ENCODE measurements at regions not wholly inside any gene's neighbourhood (a gene's known extent, or its start where the extent isn't known, plus 50 kb on each side); places are given as distances from the start of the nearest gene placed in this dataset.

DNA sequence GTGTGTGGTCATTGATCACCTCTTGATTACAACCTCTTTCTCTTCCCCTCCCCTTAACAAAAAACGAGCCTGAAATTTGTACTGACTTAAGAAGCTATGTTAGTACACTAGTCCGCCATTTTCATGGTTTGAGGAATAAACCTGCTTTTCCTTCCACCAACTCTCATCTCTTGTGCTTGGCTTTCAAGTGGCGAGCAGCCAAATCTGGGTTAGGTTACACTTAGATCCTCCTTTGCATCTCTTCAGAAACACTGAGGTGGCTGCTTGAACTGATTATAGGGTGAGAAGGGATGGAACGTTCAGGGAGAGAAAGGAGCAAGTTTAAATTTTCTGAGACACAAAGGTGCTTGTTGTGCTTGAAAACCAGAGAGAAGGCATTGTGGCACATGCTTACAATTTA, 2171.4 kb downstream of the LRRC4C start:
- Mint-ChIP-seq H3K27me3 (no peaks in the 10 kb centered on the region), H3K4me1 (no peaks in the 10 kb centered on the region), H3K27ac (no peak overlapping the region), H3K36me3 (ENCODE audit: low read depth) (no peaks in the 10 kb centered on the region), H3K9me3 (ENCODE audit: low read depth) (peaks cover 12% of the 10 kb centered on the region), H3K4me3 (no peak overlapping the region)
- intact Hi-C loops (cut with DNase I, micrococcal nuclease), result no loop called here
- POLR2A ChIA-PET, result no interaction called here
- CTCF ChIA-PET, result no interaction called here
- DNase-seq, result no peak
- no peak for ATAC-seq

DNA sequence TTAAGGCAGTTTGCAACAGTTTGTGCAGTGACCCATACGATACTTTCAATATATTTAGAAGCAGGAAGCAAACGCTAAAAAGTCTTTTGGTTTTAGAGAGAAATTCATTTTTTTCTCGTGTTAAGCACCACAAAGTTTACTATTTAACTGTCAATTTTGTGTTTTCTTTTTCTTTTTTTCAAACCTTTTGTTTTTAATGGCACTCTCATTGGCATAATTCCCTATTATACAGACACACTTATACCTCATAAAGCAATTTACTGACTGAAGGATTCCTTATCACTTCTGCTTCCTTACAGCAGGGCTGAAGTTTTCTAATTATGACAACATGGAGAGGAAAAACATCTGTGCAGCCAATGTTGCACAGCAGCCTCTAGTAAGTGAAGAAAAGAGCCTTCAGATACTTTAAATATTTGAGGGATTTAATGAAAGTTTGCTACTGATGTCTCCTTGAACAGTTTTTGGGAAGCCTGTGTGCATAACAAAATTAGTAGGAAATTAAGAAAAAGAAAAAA, 2191.2 kb downstream of the LRRC4C start:
- ChIA-PET CTCF (no interaction called here), POLR2A (no interaction called here)
- Mint-ChIP-seq H3K4me1 (no peaks in the 10 kb centered on the region), H3K4me3 (no peak overlapping the region), H3K27me3 (no peaks in the 10 kb centered on the region), H3K9me3 (ENCODE audit: low read depth) (peaks cover 9% of the 10 kb centered on the region), H3K27ac (no peak overlapping the region), H3K36me3 (ENCODE audit: low read depth) (no peaks in the 10 kb centered on the region)
- DNase-seq (no peak), ATAC-seq (no peak)
- intact Hi-C loops (cut with DNase I, micrococcal nuclease), result no loop called here

DNA sequence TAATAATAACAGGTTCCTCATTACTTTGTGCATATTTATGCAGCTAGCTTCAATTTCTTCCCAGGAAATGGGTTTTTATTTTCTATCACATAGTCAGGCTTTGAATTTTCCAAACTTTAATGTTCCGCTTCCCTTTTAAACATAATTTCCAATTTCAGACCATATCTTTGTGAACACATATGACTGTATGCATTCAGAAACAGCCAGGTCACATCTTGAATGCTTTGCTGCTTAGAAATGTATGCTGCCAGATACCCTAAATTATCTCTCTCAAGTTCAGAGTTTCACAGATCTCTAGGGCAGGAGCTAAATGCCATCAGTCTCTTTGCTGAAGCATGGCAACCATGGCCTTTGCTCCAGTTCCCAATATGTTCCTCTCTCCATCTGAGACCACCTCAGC, 2203.8 kb downstream of the LRRC4C start:
- Mint-ChIP-seq H3K27ac (no peak overlapping the region), H3K27me3 (no peaks in the 10 kb centered on the region), H3K36me3 (ENCODE audit: low read depth) (no peaks in the 10 kb centered on the region), H3K9me3 (ENCODE audit: low read depth) (peaks cover 20% of the 10 kb centered on the region), H3K4me1 (no peaks in the 10 kb centered on the region), H3K4me3 (no peak overlapping the region)
- DNase-seq, result no peak
- ChIA-PET CTCF (no interaction called here), POLR2A (no interaction called here)
- intact Hi-C loops (cut with DNase I, micrococcal nuclease), result no loop called here
- no peak for ATAC-seq

DNA sequence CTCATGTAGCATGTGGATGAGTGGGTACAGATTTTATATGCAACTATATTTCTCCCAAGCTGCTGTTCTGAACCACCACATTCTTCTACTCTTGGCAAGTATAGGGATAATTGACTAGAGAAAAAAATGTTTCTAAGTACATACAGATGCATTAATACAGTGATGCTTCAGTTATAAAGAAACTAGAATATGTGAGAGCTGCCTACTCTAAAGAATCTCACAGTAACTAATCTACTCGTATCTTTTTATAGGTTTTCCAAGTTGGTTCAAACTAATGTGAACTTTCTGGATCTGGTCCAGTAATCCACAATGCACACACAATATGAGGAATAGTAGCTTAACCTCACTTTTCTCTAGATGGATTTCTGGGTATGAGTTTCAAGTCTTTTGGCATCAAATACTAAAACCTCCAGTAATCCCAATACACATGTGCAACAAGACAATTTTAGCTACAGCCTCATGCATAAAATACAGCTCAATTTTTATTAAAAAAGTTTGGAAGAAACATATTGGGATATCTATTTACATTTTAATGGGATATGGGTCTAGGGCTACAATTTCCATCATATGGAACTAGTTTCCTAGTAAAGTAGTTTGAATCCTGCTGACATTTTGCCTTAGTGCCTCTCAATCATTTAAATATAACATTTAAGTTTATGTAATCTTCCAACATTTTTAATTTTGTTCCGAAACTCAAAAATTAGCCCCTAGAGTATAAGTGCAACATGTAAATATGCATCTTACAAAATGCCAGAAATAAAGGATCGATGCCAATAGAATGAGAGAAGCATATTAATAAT, 2209.7 kb downstream of the LRRC4C start:
- no peaks in the 10 kb centered on the region for H3K4me1 Mint-ChIP-seq
- no peak overlapping the region for H3K27ac Mint-ChIP-seq
- no peak overlapping the region for H3K4me3 Mint-ChIP-seq
- peaks cover 8% of the 10 kb centered on the region for H3K9me3 Mint-ChIP-seq (ENCODE audit: low read depth)
- intact Hi-C loops (cut with DNase I, micrococcal nuclease), result no loop called here
- H3K27me3 Mint-ChIP-seq, result no peaks in the 10 kb centered on the region
- CTCF ChIA-PET, result no interaction called here
- POLR2A ChIA-PET, result interaction anchor here (0.5 kb wide), 1 partner anchor 24 kb away, joined by 3 read pairs; no protein-coding TSS in a partner anchor
- no peak for DNase-seq
- H3K36me3 Mint-ChIP-seq (ENCODE audit: low read depth), result no peaks in the 10 kb centered on the region
- ATAC-seq, result no peak

DNA sequence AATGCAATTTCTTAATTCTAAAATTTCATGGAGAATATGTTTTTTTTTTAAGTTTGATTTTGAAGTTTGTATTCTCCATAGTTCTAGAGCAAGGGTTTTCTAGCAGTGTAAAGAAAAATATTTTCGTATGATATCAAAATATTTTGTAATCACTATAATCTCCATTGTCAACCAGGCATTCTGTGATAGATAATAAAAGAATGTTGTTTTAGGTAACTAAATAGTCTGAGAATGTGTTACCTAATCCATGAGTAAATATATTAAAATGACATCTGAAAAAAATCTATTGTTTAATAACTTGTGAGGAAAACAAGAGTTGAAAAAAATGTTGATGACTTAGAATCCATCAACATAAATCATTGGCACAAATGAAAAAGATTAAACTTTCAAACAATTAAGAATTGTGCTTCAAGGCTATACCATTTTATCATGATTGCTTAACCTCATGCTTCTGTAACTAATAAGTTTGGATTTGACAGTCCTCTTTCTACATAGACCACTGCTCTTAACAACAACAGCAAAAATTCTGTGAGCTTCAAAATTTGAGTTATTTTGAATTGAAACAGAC, 2211.8 kb downstream of the LRRC4C start:
- intact Hi-C loops (cut with DNase I, micrococcal nuclease), result no loop called here

DNA sequence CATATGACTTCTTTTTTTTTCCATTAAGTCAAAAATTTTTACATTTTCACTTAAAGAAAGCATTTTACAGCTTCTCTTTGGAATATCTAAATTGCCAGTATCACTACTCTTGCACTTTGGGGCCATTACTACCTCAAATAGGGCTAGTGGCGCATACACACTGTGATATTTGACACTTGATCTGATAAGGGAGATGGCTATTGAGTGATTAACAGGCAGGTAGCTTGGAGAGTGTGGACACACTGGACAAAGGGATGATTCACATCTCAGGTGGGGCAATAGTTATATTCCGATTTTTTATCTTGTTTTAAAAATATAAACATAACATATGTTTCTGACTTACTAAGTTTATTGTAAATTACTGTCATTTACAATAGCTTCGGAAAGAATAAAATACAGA, 2219.9 kb downstream of the LRRC4C start:
- DNase-seq, result no peak
- H3K36me3 Mint-ChIP-seq (ENCODE audit: low read depth), result no peaks in the 10 kb centered on the region
- ATAC-seq, result no peak
- peaks cover 5% of the 10 kb centered on the region for H3K9me3 Mint-ChIP-seq (ENCODE audit: low read depth)
- H3K4me3 Mint-ChIP-seq, result no peak overlapping the region
- intact Hi-C loops (cut with DNase I, micrococcal nuclease), result no loop called here
- no peak overlapping the region for H3K27ac Mint-ChIP-seq
- POLR2A ChIA-PET, result no interaction called here
- H3K27me3 Mint-ChIP-seq, result no peaks in the 10 kb centered on the region
- H3K4me1 Mint-ChIP-seq, result no peaks in the 10 kb centered on the region
- CTCF ChIA-PET, result interaction anchor here (0.8 kb wide), 1 partner anchor 9 kb away, joined by 3 read pairs; no protein-coding TSS in a partner anchor

More for the DNA sequence above, 2211.8 kb downstream of the LRRC4C start:
- Mint-ChIP-seq H3K4me1 (no peaks in the 10 kb centered on the region), H3K27ac (no peak overlapping the region), H3K36me3 (ENCODE audit: low read depth) (no peaks in the 10 kb centered on the region), H3K27me3 (no peaks in the 10 kb centered on the region), H3K9me3 (ENCODE audit: low read depth) (no peaks in the 10 kb centered on the region), H3K4me3 (no peak overlapping the region)
- no peak for ATAC-seq
- DNase-seq, result no peak
- ChIA-PET CTCF (no interaction called here), POLR2A (no interaction called here)

DNA sequence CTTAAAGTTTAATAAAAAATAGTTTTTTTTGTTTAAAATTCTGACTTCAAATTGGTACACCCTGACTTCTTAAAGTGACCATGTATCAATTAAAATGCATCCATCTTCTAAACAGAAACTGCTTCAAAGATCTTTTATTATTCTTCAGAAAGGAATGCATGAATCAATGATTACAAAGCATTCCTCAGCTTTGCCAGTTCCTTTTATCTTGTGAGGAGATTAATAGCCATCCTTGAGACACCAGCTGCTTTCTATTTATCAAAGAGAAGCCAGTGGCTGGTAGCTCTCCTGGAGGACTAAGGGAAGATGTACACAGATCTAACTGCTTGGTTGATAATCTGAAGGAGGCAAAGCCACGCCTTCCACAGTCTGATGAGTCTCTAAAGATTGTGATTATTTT, 2222.5 kb downstream of the LRRC4C start:
- Mint-ChIP-seq H3K9me3 (ENCODE audit: low read depth) (peaks cover 14% of the 10 kb centered on the region), H3K27me3 (no peaks in the 10 kb centered on the region), H3K4me3 (no peak overlapping the region), H3K4me1 (no peaks in the 10 kb centered on the region), H3K27ac (no peak overlapping the region), H3K36me3 (ENCODE audit: low read depth) (no peaks in the 10 kb centered on the region)
- DNase-seq, result no peak
- CTCF ChIA-PET, result no interaction called here
- POLR2A ChIA-PET, result no interaction called here
- ATAC-seq, result no peak
- intact Hi-C loops (cut with DNase I, micrococcal nuclease), result no loop called here

DNA sequence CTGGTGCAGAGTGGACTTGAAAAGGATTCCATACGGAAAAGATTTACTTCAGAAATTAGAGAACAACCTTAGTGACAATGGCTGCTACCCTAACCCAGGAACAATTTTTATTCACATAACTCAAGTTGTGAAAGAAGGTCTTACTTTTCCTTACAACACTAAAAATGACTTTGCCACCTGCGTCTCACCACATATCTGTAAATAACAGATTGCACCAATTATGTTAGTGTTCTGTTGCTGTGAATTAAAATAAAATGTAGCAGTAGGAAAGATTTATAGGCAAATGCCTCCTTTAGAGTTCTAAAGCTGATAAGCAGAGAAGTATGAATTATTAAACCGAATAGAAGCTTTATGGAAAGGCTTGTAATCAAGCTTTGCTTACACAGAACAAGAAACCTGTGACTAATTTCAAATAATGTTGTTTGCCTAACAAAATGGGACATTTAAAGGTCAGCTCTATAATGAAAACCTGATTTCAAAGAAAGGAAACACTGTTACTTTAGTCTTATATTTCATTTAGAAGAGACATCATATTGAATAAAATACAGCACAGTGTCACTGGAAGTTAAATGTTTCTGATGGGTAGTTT, 2237.8 kb downstream of the LRRC4C start:
- peaks cover 10% of the 10 kb centered on the region for H3K9me3 Mint-ChIP-seq (ENCODE audit: low read depth)
- H3K27ac Mint-ChIP-seq, result no peak overlapping the region
- intact Hi-C loops (cut with DNase I, micrococcal nuclease), result no loop called here
- ATAC-seq (no peak), DNase-seq (no peak)
- no peaks in the 10 kb centered on the region for H3K4me1 Mint-ChIP-seq
- H3K4me3 Mint-ChIP-seq, result no peak overlapping the region
- ChIA-PET CTCF (no interaction called here), POLR2A (no interaction called here)
- H3K36me3 Mint-ChIP-seq (ENCODE audit: low read depth), result no peaks in the 10 kb centered on the region
- no peaks in the 10 kb centered on the region for H3K27me3 Mint-ChIP-seq

DNA sequence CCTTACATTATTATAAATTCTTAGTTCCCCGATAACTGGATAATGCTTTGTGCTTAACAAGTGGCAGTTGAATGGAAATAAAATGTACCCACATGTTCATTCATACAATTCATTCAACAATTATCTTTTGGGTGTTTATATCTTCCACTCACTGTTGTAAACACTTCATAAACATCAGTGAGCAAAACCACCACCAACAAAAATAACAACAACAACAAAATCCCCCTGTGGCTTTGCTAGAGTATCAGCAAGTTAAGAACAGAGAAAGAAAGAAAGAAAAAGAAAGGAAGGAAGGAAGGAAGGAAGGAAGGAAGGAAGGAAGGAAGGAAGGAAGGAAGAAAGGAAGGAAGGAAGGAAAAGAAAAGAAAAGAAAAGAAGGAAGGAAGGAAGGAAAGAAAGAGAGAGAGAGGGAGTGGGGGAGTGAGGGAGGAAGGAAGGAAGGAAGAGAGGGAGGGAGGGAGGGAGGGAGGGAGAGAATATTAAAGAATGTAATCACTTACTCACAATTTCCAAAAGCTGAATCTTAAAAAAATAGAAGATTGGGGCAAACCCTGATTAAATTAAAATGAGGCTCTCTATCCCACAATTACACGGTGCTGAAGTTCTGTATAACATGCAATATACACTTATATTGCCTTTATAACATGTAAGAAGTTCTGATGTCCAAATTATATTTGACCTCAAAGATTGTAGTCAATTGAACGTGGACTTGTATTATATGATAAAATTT, 2238.8 kb downstream of the LRRC4C start:
- Mint-ChIP-seq H3K4me1 (no peaks in the 10 kb centered on the region), H3K27ac (no peak overlapping the region), H3K36me3 (ENCODE audit: low read depth) (no peaks in the 10 kb centered on the region), H3K9me3 (ENCODE audit: low read depth) (peaks cover 10% of the 10 kb centered on the region), H3K4me3 (no peak overlapping the region), H3K27me3 (no peaks in the 10 kb centered on the region)
- POLR2A ChIA-PET, result no interaction called here
- CTCF ChIA-PET, result no interaction called here
- ATAC-seq (no peak), DNase-seq (no peak)
- intact Hi-C loops (cut with DNase I, micrococcal nuclease), result no loop called here

DNA sequence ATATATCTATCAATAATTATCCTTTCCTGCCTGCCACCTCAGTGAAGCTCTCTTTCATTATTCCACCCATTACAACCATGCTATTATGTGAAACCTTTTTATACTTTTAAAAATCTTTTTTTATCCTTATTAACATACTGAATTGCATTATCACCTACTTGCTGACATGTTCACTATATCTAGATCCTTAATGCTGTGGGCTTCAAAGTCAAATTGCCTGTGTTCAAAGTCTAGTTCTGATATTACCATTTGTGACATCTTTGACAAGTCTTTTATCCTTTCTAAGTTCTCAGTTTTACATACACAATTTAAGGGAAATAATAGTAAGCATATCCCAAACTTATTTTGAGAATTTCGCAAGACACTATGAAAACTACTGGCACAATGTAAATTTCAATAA, 2239.4 kb downstream of the LRRC4C start:
- POLR2A ChIA-PET, result no interaction called here
- H3K36me3 Mint-ChIP-seq (ENCODE audit: low read depth), result no peaks in the 10 kb centered on the region
- H3K27me3 Mint-ChIP-seq, result no peaks in the 10 kb centered on the region
- H3K4me1 Mint-ChIP-seq, result no peaks in the 10 kb centered on the region
- DNase-seq (no peak), ATAC-seq (no peak)
- CTCF ChIA-PET, result no interaction called here
- H3K4me3 Mint-ChIP-seq, result no peak overlapping the region
- no peak overlapping the region for H3K27ac Mint-ChIP-seq
- intact Hi-C loops (cut with DNase I, micrococcal nuclease), result no loop called here
- peaks cover 10% of the 10 kb centered on the region for H3K9me3 Mint-ChIP-seq (ENCODE audit: low read depth)

DNA sequence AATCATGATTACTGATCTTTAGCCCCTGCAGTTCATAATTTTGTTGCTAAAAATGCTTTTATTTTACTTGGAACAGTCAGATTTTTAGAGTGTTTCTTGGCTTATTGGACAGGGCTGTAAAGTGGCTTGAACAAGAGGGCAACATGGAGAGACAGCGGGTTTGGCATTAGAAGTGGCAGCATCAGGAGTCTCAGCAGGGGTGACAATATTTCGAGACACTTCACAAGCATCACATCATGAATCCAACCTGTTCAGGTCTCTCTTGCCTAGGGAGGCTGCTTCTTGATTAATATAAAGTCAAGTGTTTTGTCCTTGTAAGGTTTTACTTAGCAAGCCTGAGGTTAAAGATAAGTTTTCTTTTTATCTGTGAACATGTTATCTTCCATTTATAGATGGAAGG, 2249.5 kb downstream of the LRRC4C start:
- DNase-seq (no peak), ATAC-seq (no peak)
- ChIA-PET CTCF (no interaction called here), POLR2A (no interaction called here)
- Mint-ChIP-seq H3K4me1 (no peaks in the 10 kb centered on the region), H3K9me3 (ENCODE audit: low read depth) (peaks cover 2% of the 10 kb centered on the region), H3K36me3 (ENCODE audit: low read depth) (no peaks in the 10 kb centered on the region), H3K4me3 (no peak overlapping the region), H3K27me3 (no peaks in the 10 kb centered on the region), H3K27ac (no peak overlapping the region)
- intact Hi-C loops (cut with DNase I, micrococcal nuclease), result loop anchor here in 1 of 2 experiments (10.0 kb wide), 1 partner anchor 905 kb away; no protein-coding TSS in a partner anchor
